ENCODE measurements at regions not wholly inside any gene's neighbourhood (a gene's known extent, or its start where the extent isn't known, plus 50 kb on each side); places are given as distances from the start of the nearest gene placed in this dataset.

DNA sequence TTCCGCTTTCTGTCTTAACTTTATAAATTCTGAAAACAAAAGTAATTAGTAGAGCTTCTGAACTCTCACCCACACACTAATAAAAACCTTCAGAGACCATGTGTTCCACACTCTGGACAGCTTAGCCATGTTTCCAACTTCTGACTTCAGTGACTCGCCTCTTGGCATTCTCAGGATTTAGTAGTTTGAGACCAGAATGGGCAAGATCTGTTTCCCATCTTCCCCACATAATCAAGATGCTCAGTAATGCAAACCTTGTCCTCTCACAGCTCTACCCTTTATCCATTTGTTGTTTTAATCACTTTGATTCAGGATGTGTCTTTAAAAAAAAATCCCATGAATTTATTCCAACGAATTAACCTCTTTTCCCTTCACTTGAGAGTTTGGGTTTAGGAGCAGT, 166.6 kb upstream of the SLC24A5 start:
- DNase-seq, result no peak
- Mint-ChIP-seq H3K27me3 (ENCODE audit: low read depth in 3 of 3) (peaks cover 0 to 8% (median 3%) of the 10 kb centered on the region in 3 donors), H3K36me3 (no peaks in the 10 kb centered on the region), H3K4me3 (no peak overlapping the region), H3K9me3 (peaks cover 0 to 6% (median 2%) of the 10 kb centered on the region in 7 donors), H3K4me1 (peaks cover 4% of the 10 kb centered on the region), H3K27ac (no peak overlapping the region)
- Histone ChIP-seq H3K79me2 (ENCODE audit: insufficient read depth, low read length) (no peaks in the 10 kb centered on the region), H3K36me3 (replicated peaks in 1 of 2; ENCODE audit: control insufficient read depth in 1 of 2, insufficient read depth in 2 of 2, low read length in 2 of 2) (no peaks in the 10 kb centered on the region), H3K4me1 (ENCODE audit: control insufficient read depth in 1 of 2, insufficient read depth in 2 of 2, low read length in 2 of 2) (peaks cover 3 to 4% of the 10 kb centered on the region in 2 donors), H3K4me3 (replicated peaks in 1 of 3; ENCODE audit: low read depth in 2 of 3, low read length in 3 of 3) (no peak overlapping the region), H3K27ac (ENCODE audit: low read depth in 1 of 2, low read length in 2 of 2) (no peak overlapping the region), H3K4me2 (replicated peaks; ENCODE audit: extremely low read depth, low read length, poor library complexity, severe bottlenecking) (no peak overlapping the region), H4K20me1 (ENCODE audit: insufficient read depth, low read length) (no peaks in the 10 kb centered on the region), H3K9ac (ENCODE audit: insufficient read depth, low read length, poor library complexity, severe bottlenecking) (no peak overlapping the region), H3K9me3 (replicated peaks in 1 of 2; ENCODE audit: control insufficient read depth in 1 of 2, insufficient read depth in 1 of 2, low read length in 2 of 2) (no peaks in the 10 kb centered on the region), H3K27me3 (ENCODE audit: control insufficient read depth in 2 of 2, insufficient read depth in 2 of 2, low read length in 2 of 2) (no peaks in the 10 kb centered on the region), H2AFZ (ENCODE audit: insufficient read depth, low read depth, low read length, poor library complexity, severe bottlenecking) (no peak overlapping the region)
- intact Hi-C loops (cut with micrococcal nuclease), result no loop called here
- WGBS (ENCODE audit: insufficient coverage), result no CpG with 5 or more reads among the region's 3 CpGs
- no peak for TF ChIP-seq CTCF (IDR thresholded peaks at IDR 0.05)

GRCh38 chr15:47955021-47955420, 165.8 kb upstream of the SLC24A5 start:
- Histone ChIP-seq H2AFZ (ENCODE audit: insufficient read depth, low read depth, low read length, poor library complexity, severe bottlenecking) (no peak overlapping the region), H3K9me3 (replicated peaks in 1 of 2; ENCODE audit: control insufficient read depth in 1 of 2, insufficient read depth in 1 of 2, low read length in 2 of 2) (no peaks in the 10 kb centered on the region), H3K9ac (ENCODE audit: insufficient read depth, low read length, poor library complexity, severe bottlenecking) (no peak overlapping the region), H3K27ac (ENCODE audit: low read depth in 1 of 2, low read length in 2 of 2) (no peak overlapping the region), H3K36me3 (replicated peaks in 1 of 2; ENCODE audit: control insufficient read depth in 1 of 2, insufficient read depth in 2 of 2, low read length in 2 of 2) (no peaks in the 10 kb centered on the region), H4K20me1 (ENCODE audit: insufficient read depth, low read length) (no peaks in the 10 kb centered on the region), H3K4me2 (replicated peaks; ENCODE audit: extremely low read depth, low read length, poor library complexity, severe bottlenecking) (no peak overlapping the region), H3K4me3 (replicated peaks in 1 of 3; ENCODE audit: low read depth in 2 of 3, low read length in 3 of 3) (no peak overlapping the region), H3K79me2 (ENCODE audit: insufficient read depth, low read length) (no peaks in the 10 kb centered on the region), H3K27me3 (ENCODE audit: control insufficient read depth in 2 of 2, insufficient read depth in 2 of 2, low read length in 2 of 2) (no peaks in the 10 kb centered on the region), H3K4me1 (ENCODE audit: control insufficient read depth in 1 of 2, insufficient read depth in 2 of 2, low read length in 2 of 2) (peaks cover 12% of the 10 kb centered on the region in 2 donors)
- Mint-ChIP-seq H3K36me3 (no peaks in the 10 kb centered on the region), H3K4me3 (no peak overlapping the region), H3K27me3 (ENCODE audit: low read depth in 3 of 3) (peaks cover 3 to 7% (median 4%) of the 10 kb centered on the region in 3 donors), H3K4me1 (peaks cover 12% of the 10 kb centered on the region), H3K9me3 (peaks cover 0 to 6% (median 2%) of the 10 kb centered on the region in 7 donors), H3K27ac (no peak overlapping the region)
- TF ChIP-seq CTCF (IDR thresholded peaks at IDR 0.05), result no peak
- intact Hi-C loops (cut with micrococcal nuclease), result no loop called here
- no peak for DNase-seq
- no CpG with 5 or more reads among the region's 4 CpGs for WGBS (ENCODE audit: insufficient coverage)

All from CD14-positive monocyte (primary cell).